GM12892 (cell line): ENCODE measurements at regions not wholly inside any gene's neighbourhood (a gene's known extent, or its start where the extent isn't known, plus 50 kb on each side); places are given as distances from the start of the nearest gene placed in this dataset.

Experiments
- DNase-seq: peaks from one replicate; pipeline ENCODE4 v3.0.0; 2011; ENCODE audit not compliant: insufficient read length
- FAIRE-seq: peaks from 2 replicates; lab custom pipeline; 2011; peaks lifted over from hg19 to GRCh38; lab: Jason Lieb, UNC
- POLR2A ChIP-seq: IDR thresholded peaks from 2 replicates; pipeline ENCODE4 v1.6.1; 2011; ENCODE audit warnings: low read depth, low read length, control low read depth
- POLR2AphosphoS5 ChIP-seq: IDR thresholded peaks from 2 replicates; pipeline ENCODE4 v1.6.1; 2011; ENCODE audit warnings: low read depth, low read length, control low read depth
- TAF1 ChIP-seq: IDR thresholded peaks from 2 replicates; pipeline ENCODE4 v1.6.1; 2011; ENCODE audit warnings: low read depth, mild to moderate bottlenecking, control low read depth, low read length, borderline replicate concordance

GRCh38 chr1:229951856-229952534 is 115.0 kb upstream of the GALNT2 start:
- DNase-seq (no peak), FAIRE-seq (no peak)
- TF ChIP-seq POLR2AphosphoS5, result no peak
- no peak for TF ChIP-seq POLR2A
- TF ChIP-seq TAF1, result no peak

- DNase-seq (no peak), FAIRE-seq (no peak)
- TF ChIP-seq TAF1, result no peak
- TF ChIP-seq POLR2AphosphoS5, result no peak
- no peak for TF ChIP-seq POLR2A
Measured at GRCh38 chr1:229952670-229953520, 114.1 kb upstream of the GALNT2 start.

- DNase-seq (no peak), FAIRE-seq (no peak)
- TF ChIP-seq POLR2A, result no peak
- TF ChIP-seq POLR2AphosphoS5, result no peak
- no peak for TF ChIP-seq TAF1
Measured at GRCh38 chr1:229953736-229954326, 113.2 kb upstream of the GALNT2 start.

- FAIRE-seq, result no peak
- TF ChIP-seq POLR2A (no peak), TAF1 (no peak), POLR2AphosphoS5 (no peak)
- DNase-seq, result no peak
Measured at GRCh38 chr1:229964281-229964680, 102.8 kb upstream of the GALNT2 start.

- DNase-seq, result no peak
- no peak for FAIRE-seq
- no peak for TF ChIP-seq TAF1
- TF ChIP-seq POLR2AphosphoS5, result no peak
- no peak for TF ChIP-seq POLR2A
Measured at GRCh38 chr1:229970714-229971113, 96.3 kb upstream of the GALNT2 start.

- FAIRE-seq (no peak), DNase-seq (no peak)
- no peak for TF ChIP-seq POLR2A
- no peak for TF ChIP-seq TAF1
- no peak for TF ChIP-seq POLR2AphosphoS5
Measured at GRCh38 chr1:229971141-229971540, 95.9 kb upstream of the GALNT2 start.

- DNase-seq (no peak), FAIRE-seq (no peak)
- TF ChIP-seq POLR2AphosphoS5, result no peak
- no peak for TF ChIP-seq TAF1
- TF ChIP-seq POLR2A, result no peak
Measured at GRCh38 chr1:229972600-229973296, 94.3 kb upstream of the GALNT2 start.

GRCh38 chr1:229973297-229973612 is 93.8 kb upstream of the GALNT2 start:
- DNase-seq, result no peak
- FAIRE-seq, result no peak
- no peak for TF ChIP-seq TAF1
- TF ChIP-seq POLR2A, result no peak
- no peak for TF ChIP-seq POLR2AphosphoS5

GRCh38 chr1:229975047-229975446 is 92.0 kb upstream of the GALNT2 start:
- TF ChIP-seq POLR2A, result no peak
- DNase-seq (no peak), FAIRE-seq (no peak)

GRCh38 chr1:229980009-229980408 is 87.0 kb upstream of the GALNT2 start:
- FAIRE-seq (no peak), DNase-seq (no peak)
- TF ChIP-seq POLR2AphosphoS5 (no peak), POLR2A (no peak), TAF1 (no peak)

GRCh38 chr1:229981736-229982135 is 85.3 kb upstream of the GALNT2 start:
- no peak for TF ChIP-seq POLR2A
- DNase-seq, result no peak
- FAIRE-seq, result no peak
